GM10248 (cell line): ENCODE measurements at regions not wholly inside any gene's neighbourhood (a gene's known extent, or its start where the extent isn't known, plus 50 kb on each side); places are given as distances from the start of the nearest gene placed in this dataset.

Experiments
- CTCF ChIA-PET: fragments of 300-600 bp; sonication (Branson Sonifier 250); formaldehyde crosslinking; extraction: SDS; loops from one replicate; lab custom pipeline; 2021; ENCODE audit warnings: antibody characterized with exemption; lab: Yijun Ruan, JAX
- POLR2A ChIA-PET: fragments of 350-650 bp; sonication (Branson Sonifier 250); formaldehyde crosslinking; extraction: SDS; loops from one replicate; lab custom pipeline; 2020; ENCODE audit warnings: antibody characterized with exemption; lab: Yijun Ruan, JAX
- DNase-seq: peaks from one replicate; pipeline ENCODE4 v3.0.0; 2012; ENCODE audit errors: extremely low spot score
- CTCF ChIP-seq: IDR thresholded peaks from 2 replicates; pipeline ENCODE4 v1.5.1; 2012; ENCODE audit warnings: mild to moderate bottlenecking, low read depth; ENCODE audit errors: extremely low read depth, missing control alignments, control extremely low read depth

GRCh38 chr3:184761976-184762375 is 50.0 kb upstream of the VPS8 start:
- DNase-seq: no peak
- no peak for TF ChIP-seq CTCF
- ChIA-PET POLR2A (no interaction called here), CTCF (interaction anchor here (0.6 to 1.5 kb wide), 5 partner anchors 15 to 220 kb away, joined by 3 read pairs; no protein-coding TSS in a partner anchor)
